GM19238 (cell line): ENCODE measurements at regions not wholly inside any gene's neighbourhood (a gene's known extent, or its start where the extent isn't known, plus 50 kb on each side); places are given as distances from the start of the nearest gene placed in this dataset.

Source experiments
- DNase-seq: peaks from one replicate; pipeline ENCODE4 v3.0.0; 2011; ENCODE audit warnings: low spot score; ENCODE audit not compliant: insufficient read length

- DNase-seq = no peak
These were observed 195.7 kb upstream of the CITED2 start for GRCh38 chr6:139570166-139570565.

- DNase-seq = no peak
These were observed 195.1 kb upstream of the CITED2 start for GRCh38 chr6:139569566-139569965.

GRCh38 chr6:139568956-139569538 lies 194.6 kb upstream of the CITED2 start:
- DNase-seq = no peak

GRCh38 chr6:139568151-139568955 lies 193.9 kb upstream of the CITED2 start:
- DNase-seq = no peak

- no peak for DNase-seq
These were observed 192.6 kb upstream of the CITED2 start for GRCh38 chr6:139567095-139567494.

GRCh38 chr6:139565591-139565990 lies 191.1 kb upstream of the CITED2 start:
- DNase-seq = no peak

GRCh38 chr6:139557547-139557946 lies 183.1 kb upstream of the CITED2 start:
- DNase-seq = no peak

GRCh38 chr6:139556532-139556931 lies 182.1 kb upstream of the CITED2 start:
- DNase-seq = no peak

- DNase-seq = no peak
These were observed 179.5 kb upstream of the CITED2 start for GRCh38 chr6:139553916-139554315.

- DNase-seq = no peak
These were observed 176.9 kb upstream of the CITED2 start for GRCh38 chr6:139551376-139551775.

GRCh38 chr6:139550361-139550760 lies 175.9 kb upstream of the CITED2 start:
- no peak for DNase-seq

- no peak for DNase-seq
These were observed 175.2 kb upstream of the CITED2 start for GRCh38 chr6:139549561-139550070.

- DNase-seq = no peak
These were observed 173.4 kb upstream of the CITED2 start for GRCh38 chr6:139547804-139548203.

GRCh38 chr6:139547122-139547776 lies 172.8 kb upstream of the CITED2 start:
- DNase-seq = no peak

GRCh38 chr6:139546106-139546472 lies 171.6 kb upstream of the CITED2 start:
- DNase-seq = no peak

- no peak for DNase-seq
These were observed 171.0 kb upstream of the CITED2 start for GRCh38 chr6:139545206-139546105.

- DNase-seq = no peak
These were observed 170.2 kb upstream of the CITED2 start for GRCh38 chr6:139544701-139545057.

- no peak for DNase-seq
These were observed 167.9 kb upstream of the CITED2 start for GRCh38 chr6:139542351-139542750.

- DNase-seq = no peak
These were observed 166.4 kb upstream of the CITED2 start for GRCh38 chr6:139540894-139541293.

- DNase-seq = no peak
These were observed 165.8 kb upstream of the CITED2 start for GRCh38 chr6:139540276-139540675.

- no peak for DNase-seq
These were observed 165.4 kb upstream of the CITED2 start for GRCh38 chr6:139539852-139540251.
